ENCODE measurements at regions not wholly inside any gene's neighbourhood (a gene's known extent, or its start where the extent isn't known, plus 50 kb on each side); places are given as distances from the start of the nearest gene placed in this dataset.

DNA sequence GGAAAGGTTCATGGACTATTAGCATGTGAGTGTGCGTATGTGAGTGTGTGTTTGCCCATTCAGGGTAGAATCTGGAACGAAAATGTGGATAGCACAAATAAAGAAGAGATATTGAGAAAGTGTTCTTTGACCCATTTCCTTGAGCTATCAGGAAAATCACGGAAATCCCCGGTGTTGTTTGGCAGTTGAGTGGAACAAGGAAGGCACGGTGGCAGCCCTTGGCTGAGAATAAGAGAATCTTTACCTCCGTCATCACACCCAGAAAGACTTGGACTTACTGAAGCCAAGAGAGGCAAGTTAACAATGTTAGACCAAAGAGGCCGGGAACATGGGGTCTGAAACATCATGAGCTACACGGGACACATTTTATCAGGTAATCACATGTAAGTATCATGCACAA is 588.9 kb upstream of the BTBD3 start:
- intact Hi-C loops (cut with DNase I; ENCODE audit: low total_unique reads), result no loop called here
- no peak for DNase-seq (ENCODE audit: low spot score in 2 of 2)
- TF ChIP-seq, protein P1, sequence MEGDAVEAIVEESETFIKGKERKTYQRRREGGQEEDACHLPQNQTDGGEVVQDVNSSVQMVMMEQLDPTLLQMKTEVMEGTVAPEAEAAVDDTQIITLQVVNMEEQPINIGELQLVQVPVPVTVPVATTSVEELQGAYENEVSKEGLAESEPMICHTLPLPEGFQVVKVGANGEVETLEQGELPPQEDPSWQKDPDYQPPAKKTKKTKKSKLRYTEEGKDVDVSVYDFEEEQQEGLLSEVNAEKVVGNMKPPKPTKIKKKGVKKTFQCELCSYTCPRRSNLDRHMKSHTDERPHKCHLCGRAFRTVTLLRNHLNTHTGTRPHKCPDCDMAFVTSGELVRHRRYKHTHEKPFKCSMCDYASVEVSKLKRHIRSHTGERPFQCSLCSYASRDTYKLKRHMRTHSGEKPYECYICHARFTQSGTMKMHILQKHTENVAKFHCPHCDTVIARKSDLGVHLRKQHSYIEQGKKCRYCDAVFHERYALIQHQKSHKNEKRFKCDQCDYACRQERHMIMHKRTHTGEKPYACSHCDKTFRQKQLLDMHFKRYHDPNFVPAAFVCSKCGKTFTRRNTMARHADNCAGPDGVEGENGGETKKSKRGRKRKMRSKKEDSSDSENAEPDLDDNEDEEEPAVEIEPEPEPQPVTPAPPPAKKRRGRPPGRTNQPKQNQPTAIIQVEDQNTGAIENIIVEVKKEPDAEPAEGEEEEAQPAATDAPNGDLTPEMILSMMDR (IDR thresholded peaks at IDR 0.05), result no peak
- no peak for TF ChIP-seq POLR2A (IDR thresholded peaks at IDR 0.05)
- WGBS, 2 donors, result 55 to 67% methylated on average over 8 of the region's 8 CpGs
- no peak overlapping the region for H3K4me3 ChIP-seq (ENCODE audit: low read depth, poor library complexity, severe bottlenecking)

DNA sequence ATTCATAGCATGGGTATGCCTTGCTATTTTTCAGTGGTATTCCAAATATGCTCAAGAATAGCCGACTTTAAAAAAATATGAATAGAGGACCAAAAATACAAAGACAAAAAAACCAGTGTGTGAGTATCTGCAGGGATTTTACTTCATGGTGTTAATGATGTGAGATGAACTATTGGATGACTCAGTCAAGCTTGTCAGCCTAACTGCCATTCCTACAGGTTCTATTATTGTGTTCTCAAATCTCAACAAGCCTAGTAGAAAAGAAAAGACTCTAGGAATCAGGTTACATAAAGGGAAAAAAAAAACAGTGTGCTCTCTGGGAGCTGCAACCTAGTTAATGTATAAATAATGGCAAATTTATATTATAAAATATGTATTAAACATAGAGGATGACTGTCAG is 588.4 kb upstream of the BTBD3 start:
- no peak overlapping the region for H3K4me3 ChIP-seq (ENCODE audit: low read depth, poor library complexity, severe bottlenecking)
- intact Hi-C loops (cut with DNase I; ENCODE audit: low total_unique reads), result no loop called here
- no peak for DNase-seq (ENCODE audit: low spot score in 2 of 2)
- WGBS, 2 donors, result 45 to 88% methylated on average over 1 of the region's 1 CpG
- TF ChIP-seq POLR2A (IDR thresholded peaks at IDR 0.05), result no peak
- TF ChIP-seq, protein P1 (IDR thresholded peaks at IDR 0.05), result no peak

DNA sequence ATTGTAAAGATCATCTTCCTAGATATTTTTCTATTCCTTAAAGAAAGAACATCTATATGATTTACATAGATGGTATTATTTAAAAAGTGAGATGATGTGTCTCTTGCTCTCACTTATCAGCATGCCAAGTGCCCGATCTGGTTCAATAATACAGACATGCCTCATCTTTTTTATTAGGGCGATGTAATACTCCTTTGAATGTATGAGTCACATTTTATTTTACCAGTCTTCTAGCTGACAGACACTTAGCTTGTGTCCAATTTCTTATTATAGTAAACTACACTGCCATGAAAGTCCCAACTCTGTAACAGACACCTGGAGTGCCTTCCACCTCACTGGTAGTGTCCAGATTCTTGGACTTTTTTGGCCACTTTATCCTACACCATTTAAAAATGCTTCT is 586.6 kb upstream of the BTBD3 start:
- WGBS, 2 donors, result 33 to 47% methylated on average over 2 of the region's 2 CpGs

DNA sequence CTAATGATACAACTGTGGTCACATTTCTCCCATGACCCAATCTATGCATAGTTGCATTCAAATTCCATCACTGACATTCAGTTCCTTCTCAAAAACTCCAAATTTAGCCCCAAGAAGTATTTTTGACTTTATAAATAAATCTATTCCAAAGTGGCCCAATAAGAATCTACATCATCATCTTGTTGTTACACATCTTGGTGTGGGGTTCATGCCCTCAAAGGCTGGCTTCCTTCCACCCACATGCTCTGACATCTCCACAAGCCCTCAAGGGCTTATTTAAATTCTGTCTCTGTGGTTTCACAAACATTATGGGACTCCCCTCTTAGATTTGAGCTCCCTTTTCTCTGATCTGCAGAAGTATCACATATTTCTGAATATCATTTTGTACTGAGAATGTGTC is 585.3 kb upstream of the BTBD3 start:
- intact Hi-C loops (cut with DNase I; ENCODE audit: low total_unique reads), result no loop called here
- no peak for DNase-seq (ENCODE audit: low spot score in 2 of 2)
- TF ChIP-seq POLR2A (IDR thresholded peaks at IDR 0.05), result no peak
- TF ChIP-seq, protein P1 (IDR thresholded peaks at IDR 0.05), result no peak

More for the DNA sequence above, 586.6 kb upstream of the BTBD3 start:
- no peak overlapping the region for H3K4me3 ChIP-seq (ENCODE audit: low read depth, poor library complexity, severe bottlenecking)
- intact Hi-C loops (cut with DNase I; ENCODE audit: low total_unique reads), result no loop called here
- TF ChIP-seq POLR2A (IDR thresholded peaks at IDR 0.05), result no peak
- TF ChIP-seq, protein P1 (IDR thresholded peaks at IDR 0.05), result no peak
- DNase-seq (ENCODE audit: low spot score in 2 of 2), result no peak

DNA sequence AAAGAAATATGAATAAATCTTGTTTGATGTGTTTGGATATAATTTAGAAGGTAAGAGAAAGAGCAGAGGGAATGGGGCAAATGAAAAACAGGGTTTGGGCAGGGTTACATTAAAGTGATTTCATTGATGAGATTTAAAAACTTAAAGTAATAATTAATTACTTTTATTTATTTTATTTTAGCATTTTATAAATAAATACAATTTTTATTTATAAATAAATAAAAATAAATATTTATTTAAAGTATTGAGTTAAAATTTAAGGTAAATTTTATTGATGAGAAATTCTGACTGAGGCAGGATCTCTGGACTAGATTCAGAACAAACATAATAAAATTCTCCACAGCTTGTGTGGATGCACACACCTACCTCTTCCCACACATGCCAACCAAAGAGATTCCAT is 584.1 kb upstream of the BTBD3 start:
- intact Hi-C loops (cut with DNase I; ENCODE audit: low total_unique reads), result no loop called here
- H3K4me3 ChIP-seq (ENCODE audit: low read depth, poor library complexity, severe bottlenecking), result no peak overlapping the region
- no peak for DNase-seq (ENCODE audit: low spot score in 2 of 2)
- TF ChIP-seq, protein P1 (IDR thresholded peaks at IDR 0.05), result no peak
- no peak for TF ChIP-seq POLR2A (IDR thresholded peaks at IDR 0.05)

More for the DNA sequence above, 585.3 kb upstream of the BTBD3 start:
- no peak overlapping the region for H3K4me3 ChIP-seq (ENCODE audit: low read depth, poor library complexity, severe bottlenecking)

DNA sequence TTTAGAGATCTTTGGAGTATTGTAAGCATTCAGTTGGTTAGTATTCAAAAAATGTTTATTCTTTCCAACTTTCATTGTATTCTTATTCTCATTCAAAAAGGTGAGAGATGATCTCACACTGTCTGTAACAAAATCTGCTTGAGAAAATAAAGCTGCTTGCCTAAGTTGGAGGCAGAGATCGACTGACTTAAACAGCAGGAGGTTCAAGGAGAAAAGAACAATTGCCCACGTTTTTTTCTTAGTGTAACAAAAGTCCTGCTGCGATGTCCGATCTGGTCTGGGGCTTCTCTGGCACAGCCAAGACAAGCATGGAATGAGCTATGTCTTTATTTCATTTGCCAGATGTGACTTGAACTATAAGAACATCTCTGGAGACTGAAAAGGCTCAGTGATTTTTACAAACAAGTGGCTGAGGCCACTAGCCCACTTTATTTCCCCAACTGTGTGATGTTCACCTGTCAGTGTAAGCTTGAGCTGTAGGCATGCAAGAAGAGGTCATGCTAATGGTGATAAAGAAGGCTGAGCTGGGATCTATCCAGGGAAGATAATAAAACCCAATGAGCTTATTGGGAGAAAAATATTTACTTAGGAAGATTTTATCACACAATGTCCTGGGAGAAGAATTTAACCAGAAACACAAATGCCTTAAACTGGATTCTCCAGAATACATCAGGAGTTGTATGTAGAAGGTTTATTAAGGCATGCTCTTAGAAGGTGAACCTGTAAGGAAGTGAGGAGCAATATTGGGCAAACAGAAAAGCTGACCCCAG is 580.1 kb upstream of the BTBD3 start:
- intact Hi-C loops (cut with DNase I; ENCODE audit: low total_unique reads), result no loop called here
- DNase-seq (ENCODE audit: low spot score in 2 of 2), result no peak
- TF ChIP-seq POLR2A (IDR thresholded peaks at IDR 0.05), result no peak
- H3K4me3 ChIP-seq (ENCODE audit: low read depth, poor library complexity, severe bottlenecking), result no peak overlapping the region
- WGBS, 2 donors, result 78 to 79% methylated on average over 4 of the region's 4 CpGs

Data from lower leg skin (tissue), 4 donors.